Lower lobe of right lung (tissue), 2 donors: ENCODE measurements at regions not wholly inside any gene's neighbourhood (a gene's known extent, or its start where the extent isn't known, plus 50 kb on each side); places are given as distances from the start of the nearest gene placed in this dataset.

Experiments used
- ATAC-seq, 2 donors: fragments of 200-7000 bp; cut with Tn5 transposase; one replicate each; pipeline ENCODE4 v1.9.1; 2020 to 2022; ENCODE audit warnings: mild to moderate bottlenecking in 2 of 2, moderate library complexity in 2 of 2
- DNase-seq: peaks from one replicate; pipeline ENCODE4 v3.0.0-alpha.2; 2020
- H3K27ac ChIP-seq: fragments of 200-600 bp; one replicate; pipeline ENCODE4 v1.8.0; 2022
- H3K27me3 ChIP-seq: fragments of 200-600 bp; one replicate; pipeline ENCODE4 v1.8.0; 2022; ENCODE audit warnings: low read depth
- H3K36me3 ChIP-seq: fragments of 200-600 bp; one replicate; pipeline ENCODE4 v1.8.0; 2022; ENCODE audit warnings: mild to moderate bottlenecking
- H3K4me1 ChIP-seq: fragments of 200-600 bp; one replicate; pipeline ENCODE4 v1.8.0; 2022
- H3K4me3 ChIP-seq: fragments of 200-600 bp; one replicate; pipeline ENCODE4 v1.8.0; 2022; ENCODE audit warnings: mild to moderate bottlenecking
- H3K9me3 ChIP-seq: fragments of 200-600 bp; one replicate; pipeline ENCODE4 v1.8.0; 2022
- intact Hi-C: fragments of 100-400 bp; cut with DNase I; formaldehyde crosslinking; loops from one replicate; pipeline ENCODE4 v1.11.0; 2022
- TF ChIP-seq, protein P1 (sequence below): fragments of 200-600 bp; IDR thresholded peaks from one replicate; pipeline ENCODE4 v1.8.0; 2022; ENCODE audit warnings: antibody characterized with exemption, mild to moderate bottlenecking
- donor health status: DM: no; HTN: yes; CAD: no; lungs with severe emphysema.

DNA sequence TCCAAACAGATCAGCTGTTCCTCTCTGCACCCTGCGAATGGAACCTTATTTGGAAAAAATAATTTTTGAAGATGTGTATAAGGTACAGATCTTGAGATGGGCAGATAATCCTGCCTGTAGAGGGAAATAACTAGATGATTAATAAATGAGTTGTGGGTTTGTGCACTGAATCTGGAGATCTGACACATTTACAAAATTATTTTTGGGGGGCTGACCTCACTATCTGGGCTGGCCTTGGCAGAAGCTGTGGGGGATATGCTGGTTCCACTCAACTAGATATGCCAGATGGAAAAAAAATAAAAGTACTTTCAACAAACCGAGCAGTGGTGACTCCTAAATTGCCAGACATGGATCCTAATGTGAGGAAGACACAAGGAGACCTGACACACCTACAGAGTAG is 552.2 kb upstream of the AMELY start:
- no peaks in the 10 kb centered on the region for H3K27me3 ChIP-seq
- ATAC-seq, result no peak
- H3K4me3 ChIP-seq, result no peak overlapping the region
- H3K9me3 ChIP-seq, result no peaks in the 10 kb centered on the region
- TF ChIP-seq, protein P1, sequence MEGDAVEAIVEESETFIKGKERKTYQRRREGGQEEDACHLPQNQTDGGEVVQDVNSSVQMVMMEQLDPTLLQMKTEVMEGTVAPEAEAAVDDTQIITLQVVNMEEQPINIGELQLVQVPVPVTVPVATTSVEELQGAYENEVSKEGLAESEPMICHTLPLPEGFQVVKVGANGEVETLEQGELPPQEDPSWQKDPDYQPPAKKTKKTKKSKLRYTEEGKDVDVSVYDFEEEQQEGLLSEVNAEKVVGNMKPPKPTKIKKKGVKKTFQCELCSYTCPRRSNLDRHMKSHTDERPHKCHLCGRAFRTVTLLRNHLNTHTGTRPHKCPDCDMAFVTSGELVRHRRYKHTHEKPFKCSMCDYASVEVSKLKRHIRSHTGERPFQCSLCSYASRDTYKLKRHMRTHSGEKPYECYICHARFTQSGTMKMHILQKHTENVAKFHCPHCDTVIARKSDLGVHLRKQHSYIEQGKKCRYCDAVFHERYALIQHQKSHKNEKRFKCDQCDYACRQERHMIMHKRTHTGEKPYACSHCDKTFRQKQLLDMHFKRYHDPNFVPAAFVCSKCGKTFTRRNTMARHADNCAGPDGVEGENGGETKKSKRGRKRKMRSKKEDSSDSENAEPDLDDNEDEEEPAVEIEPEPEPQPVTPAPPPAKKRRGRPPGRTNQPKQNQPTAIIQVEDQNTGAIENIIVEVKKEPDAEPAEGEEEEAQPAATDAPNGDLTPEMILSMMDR, result no peak
- H3K4me1 ChIP-seq, result no peaks in the 10 kb centered on the region
- no peaks in the 10 kb centered on the region for H3K36me3 ChIP-seq
- intact Hi-C loops, result no loop called here
- no peak for DNase-seq
- no peak overlapping the region for H3K27ac ChIP-seq

DNA sequence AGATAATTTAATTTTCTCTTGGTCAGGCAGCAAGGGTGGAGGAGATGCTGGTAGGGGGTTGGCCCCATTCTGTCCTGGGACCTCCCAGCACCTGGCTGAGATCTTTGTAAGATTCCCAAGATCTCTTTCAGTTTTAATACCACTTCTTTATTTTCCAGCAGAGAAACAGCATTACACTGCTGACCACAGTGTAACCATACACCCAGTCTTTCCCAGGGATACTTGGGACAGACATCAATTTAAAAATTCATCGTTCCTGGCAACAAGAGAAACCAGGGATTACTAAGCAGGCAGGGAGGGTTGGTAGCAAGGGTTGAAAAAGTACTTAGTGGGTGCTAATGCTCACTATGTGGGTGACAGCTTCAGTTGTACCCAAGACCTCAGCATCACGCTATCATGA is 551.6 kb upstream of the AMELY start:
- intact Hi-C loops, result no loop called here
- ATAC-seq, result no peak
- no peaks in the 10 kb centered on the region for H3K36me3 ChIP-seq

DNA sequence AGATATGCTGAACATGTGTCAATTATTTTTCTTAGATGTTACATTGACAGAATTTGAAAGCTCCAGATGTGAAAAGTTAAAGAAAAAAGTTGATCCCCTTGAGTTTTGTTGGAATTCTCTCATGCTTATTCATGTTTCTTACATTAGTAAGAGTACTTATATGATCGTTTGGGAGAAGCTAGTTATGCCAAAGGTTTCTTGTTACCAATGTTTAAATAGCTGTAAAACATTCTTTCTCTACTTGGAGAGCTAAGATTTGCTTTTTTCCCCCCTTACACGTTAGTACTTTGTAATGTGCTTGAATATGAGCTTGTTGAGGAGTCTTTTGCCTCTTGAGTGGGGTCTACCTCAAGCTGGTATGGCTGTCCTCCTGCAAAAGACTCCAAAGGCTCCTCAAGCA is 551.1 kb upstream of the AMELY start:
- ATAC-seq, result no peak
- DNase-seq, result no peak
- intact Hi-C loops, result no loop called here
- no peaks in the 10 kb centered on the region for H3K9me3 ChIP-seq
- H3K27ac ChIP-seq, result no peak overlapping the region
- H3K4me1 ChIP-seq, result no peaks in the 10 kb centered on the region
- H3K36me3 ChIP-seq, result no peaks in the 10 kb centered on the region
- no peak overlapping the region for H3K4me3 ChIP-seq
- TF ChIP-seq, protein P1, result no peak
- no peaks in the 10 kb centered on the region for H3K27me3 ChIP-seq

More for the DNA sequence above, 551.6 kb upstream of the AMELY start:
- H3K27ac ChIP-seq, result no peak overlapping the region
- no peak for DNase-seq
- no peaks in the 10 kb centered on the region for H3K27me3 ChIP-seq
- H3K4me3 ChIP-seq, result no peak overlapping the region
- TF ChIP-seq, protein P1, result no peak
- H3K4me1 ChIP-seq, result no peaks in the 10 kb centered on the region
- no peaks in the 10 kb centered on the region for H3K9me3 ChIP-seq

DNA sequence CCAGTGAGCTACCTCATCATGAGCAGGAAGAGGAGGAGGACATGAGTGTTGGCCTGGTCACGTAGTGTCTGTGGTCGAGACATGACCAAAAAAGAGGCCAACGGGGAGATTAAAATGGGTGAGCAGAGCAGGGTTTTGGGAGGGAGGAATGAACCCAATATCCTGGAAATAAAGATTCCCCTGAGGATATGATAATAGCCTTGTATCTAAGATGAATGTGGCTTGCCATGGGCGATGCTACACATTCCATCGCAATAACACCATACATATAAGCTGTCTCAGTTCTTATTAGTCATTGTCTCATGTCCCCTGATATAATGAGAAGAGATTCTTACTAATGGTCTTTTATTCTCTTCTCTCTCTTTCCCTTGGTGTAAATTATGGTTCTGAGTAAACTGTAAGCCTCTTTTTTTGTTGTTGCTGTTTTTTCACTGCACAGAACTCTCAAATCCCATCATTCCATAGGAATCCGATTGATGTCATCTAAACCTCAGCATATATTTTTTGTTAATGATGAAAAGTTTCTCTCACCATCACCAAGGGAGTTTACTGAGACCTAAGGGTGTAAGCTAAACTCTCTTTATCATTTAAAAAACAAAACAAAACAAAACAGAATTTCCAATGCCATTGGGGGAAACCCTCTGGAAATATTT is 550.4 kb upstream of the AMELY start:
- H3K4me3 ChIP-seq, result no peak overlapping the region
- H3K27ac ChIP-seq, result no peak overlapping the region
- H3K4me1 ChIP-seq, result no peaks in the 10 kb centered on the region
- H3K36me3 ChIP-seq, result no peaks in the 10 kb centered on the region
- TF ChIP-seq, protein P1, result no peak
- ATAC-seq, result no peak
- intact Hi-C loops, result no loop called here
- no peaks in the 10 kb centered on the region for H3K27me3 ChIP-seq
- no peaks in the 10 kb centered on the region for H3K9me3 ChIP-seq
- no peak for DNase-seq

DNA sequence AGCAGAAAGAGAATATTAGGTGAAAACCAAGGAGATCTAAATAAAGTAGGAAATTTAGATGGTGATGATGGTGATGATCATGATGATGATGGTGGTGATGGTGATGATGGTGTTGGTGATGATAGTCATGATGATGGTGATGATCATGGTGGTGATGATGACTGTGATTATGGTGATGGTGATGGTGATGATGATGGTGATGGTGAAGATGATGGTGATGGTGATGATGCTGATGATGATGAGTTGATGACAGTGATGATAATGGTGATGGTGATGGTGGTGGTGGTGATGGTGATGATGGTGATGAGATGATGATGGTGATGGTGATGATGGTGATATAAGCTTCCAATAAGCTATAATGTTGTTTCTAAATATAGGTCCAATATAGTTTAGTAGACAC is 548.2 kb upstream of the AMELY start:
- H3K9me3 ChIP-seq, result no peaks in the 10 kb centered on the region
- no peaks in the 10 kb centered on the region for H3K4me1 ChIP-seq
- no peak overlapping the region for H3K27ac ChIP-seq
- ATAC-seq, result no peak
- H3K4me3 ChIP-seq, result no peak overlapping the region
- H3K36me3 ChIP-seq, result no peaks in the 10 kb centered on the region
- no peaks in the 10 kb centered on the region for H3K27me3 ChIP-seq
- intact Hi-C loops, result no loop called here
- TF ChIP-seq, protein P1, result no peak
- no peak for DNase-seq
